ENCODE measurements at regions not wholly inside any gene's neighbourhood (a gene's known extent, or its start where the extent isn't known, plus 50 kb on each side); places are given as distances from the start of the nearest gene placed in this dataset.

- Histone ChIP-seq H3K9me3 (ENCODE audit: control insufficient read depth, insufficient read depth, low read length) (no peaks in the 10 kb centered on the region), H3K27me3 (ENCODE audit: control insufficient read depth, insufficient read depth, low read length) (no peaks in the 10 kb centered on the region), H3K36me3 (ENCODE audit: control insufficient read depth, insufficient read depth, low read length) (no peaks in the 10 kb centered on the region), H3K4me3 (ENCODE audit: low read depth, low read length) (no peak overlapping the region), H3K27ac (ENCODE audit: low read depth, low read length) (peak overlapping the region; percentile 3), H3K4me1 (ENCODE audit: control insufficient read depth, insufficient read depth, low read length) (peaks cover 27% of the 10 kb centered on the region), H3K9ac (ENCODE audit: low read depth, low read length) (no peak overlapping the region)
These were observed 101.9 kb downstream of the EVX1 start for GRCh38 chr7:27344471-27344870.

- H3K36me3 ChIP-seq (ENCODE audit: control insufficient read depth, insufficient read depth, low read length) = no peaks in the 10 kb centered on the region
- peaks cover 27% of the 10 kb centered on the region for H3K4me1 ChIP-seq (ENCODE audit: control insufficient read depth, insufficient read depth, low read length)
- H3K4me3 ChIP-seq (ENCODE audit: low read depth, low read length) = no peak overlapping the region
- no peak overlapping the region for H3K27ac ChIP-seq (ENCODE audit: low read depth, low read length)
- no peaks in the 10 kb centered on the region for H3K9me3 ChIP-seq (ENCODE audit: control insufficient read depth, insufficient read depth, low read length)
- no peak overlapping the region for H3K9ac ChIP-seq (ENCODE audit: low read depth, low read length)
- H3K27me3 ChIP-seq (ENCODE audit: control insufficient read depth, insufficient read depth, low read length) = no peaks in the 10 kb centered on the region
These were observed 102.7 kb downstream of the EVX1 start for GRCh38 chr7:27345164-27345887.

GRCh38 chr7:27345997-27346396, 103.4 kb downstream of the EVX1 start:
- Histone ChIP-seq H3K27me3 (ENCODE audit: control insufficient read depth, insufficient read depth, low read length) (no peaks in the 10 kb centered on the region), H3K9ac (ENCODE audit: low read depth, low read length) (no peak overlapping the region), H3K36me3 (ENCODE audit: control insufficient read depth, insufficient read depth, low read length) (no peaks in the 10 kb centered on the region)

GRCh38 chr7:27346531-27347275, 104.1 kb downstream of the EVX1 start:
- H3K9me3 ChIP-seq (ENCODE audit: control insufficient read depth, insufficient read depth, low read length) = no peaks in the 10 kb centered on the region
- no peaks in the 10 kb centered on the region for H3K36me3 ChIP-seq (ENCODE audit: control insufficient read depth, insufficient read depth, low read length)
- H3K4me3 ChIP-seq (ENCODE audit: low read depth, low read length) = no peak overlapping the region
- no peak overlapping the region for H3K27ac ChIP-seq (ENCODE audit: low read depth, low read length)
- H3K4me1 ChIP-seq (ENCODE audit: control insufficient read depth, insufficient read depth, low read length) = peaks cover 27% of the 10 kb centered on the region
- H3K9ac ChIP-seq (ENCODE audit: low read depth, low read length) = no peak overlapping the region
- no peaks in the 10 kb centered on the region for H3K27me3 ChIP-seq (ENCODE audit: control insufficient read depth, insufficient read depth, low read length)

More at GRCh38 chr7:27345997-27346396, 103.4 kb downstream of the EVX1 start:
- Histone ChIP-seq H3K27ac (ENCODE audit: low read depth, low read length) (no peak overlapping the region), H3K4me3 (ENCODE audit: low read depth, low read length) (no peak overlapping the region), H3K9me3 (ENCODE audit: control insufficient read depth, insufficient read depth, low read length) (no peaks in the 10 kb centered on the region), H3K4me1 (ENCODE audit: control insufficient read depth, insufficient read depth, low read length) (peaks cover 27% of the 10 kb centered on the region)

GRCh38 chr7:27347276-27347640, 104.7 kb downstream of the EVX1 start:
- no peak overlapping the region for H3K27ac ChIP-seq (ENCODE audit: low read depth, low read length)
- no peak overlapping the region for H3K4me3 ChIP-seq (ENCODE audit: low read depth, low read length)
- no peaks in the 10 kb centered on the region for H3K9me3 ChIP-seq (ENCODE audit: control insufficient read depth, insufficient read depth, low read length)
- H3K36me3 ChIP-seq (ENCODE audit: control insufficient read depth, insufficient read depth, low read length) = no peaks in the 10 kb centered on the region
- H3K27me3 ChIP-seq (ENCODE audit: control insufficient read depth, insufficient read depth, low read length) = no peaks in the 10 kb centered on the region
- peaks cover 27% of the 10 kb centered on the region for H3K4me1 ChIP-seq (ENCODE audit: control insufficient read depth, insufficient read depth, low read length)
- no peak overlapping the region for H3K9ac ChIP-seq (ENCODE audit: low read depth, low read length)

- H3K27me3 ChIP-seq (ENCODE audit: control insufficient read depth, insufficient read depth, low read length) = no peaks in the 10 kb centered on the region
- no peak overlapping the region for H3K4me3 ChIP-seq (ENCODE audit: low read depth, low read length)
- no peaks in the 10 kb centered on the region for H3K36me3 ChIP-seq (ENCODE audit: control insufficient read depth, insufficient read depth, low read length)
- H3K27ac ChIP-seq (ENCODE audit: low read depth, low read length) = no peak overlapping the region
- H3K9ac ChIP-seq (ENCODE audit: low read depth, low read length) = no peak overlapping the region
- H3K4me1 ChIP-seq (ENCODE audit: control insufficient read depth, insufficient read depth, low read length) = peaks cover 19% of the 10 kb centered on the region
- H3K9me3 ChIP-seq (ENCODE audit: control insufficient read depth, insufficient read depth, low read length) = no peaks in the 10 kb centered on the region
These were observed 107.0 kb downstream of the EVX1 start for GRCh38 chr7:27349621-27350020.

- Histone ChIP-seq H3K9me3 (ENCODE audit: control insufficient read depth, insufficient read depth, low read length) (no peaks in the 10 kb centered on the region), H3K4me1 (ENCODE audit: control insufficient read depth, insufficient read depth, low read length) (peaks cover 9% of the 10 kb centered on the region), H3K27ac (ENCODE audit: low read depth, low read length) (no peak overlapping the region), H3K4me3 (ENCODE audit: low read depth, low read length) (no peak overlapping the region), H3K27me3 (ENCODE audit: control insufficient read depth, insufficient read depth, low read length) (no peaks in the 10 kb centered on the region), H3K9ac (ENCODE audit: low read depth, low read length) (no peak overlapping the region), H3K36me3 (ENCODE audit: control insufficient read depth, insufficient read depth, low read length) (no peaks in the 10 kb centered on the region)
These were observed 108.5 kb downstream of the EVX1 start for GRCh38 chr7:27351137-27351536.

GRCh38 chr7:27351786-27352185, 109.2 kb downstream of the EVX1 start:
- Histone ChIP-seq H3K9ac (ENCODE audit: low read depth, low read length) (no peak overlapping the region), H3K27ac (ENCODE audit: low read depth, low read length) (no peak overlapping the region), H3K9me3 (ENCODE audit: control insufficient read depth, insufficient read depth, low read length) (no peaks in the 10 kb centered on the region), H3K27me3 (ENCODE audit: control insufficient read depth, insufficient read depth, low read length) (no peaks in the 10 kb centered on the region), H3K4me1 (ENCODE audit: control insufficient read depth, insufficient read depth, low read length) (peaks cover 5% of the 10 kb centered on the region), H3K36me3 (ENCODE audit: control insufficient read depth, insufficient read depth, low read length) (no peaks in the 10 kb centered on the region), H3K4me3 (ENCODE audit: low read depth, low read length) (no peak overlapping the region)

- Histone ChIP-seq H3K27ac (ENCODE audit: low read depth, low read length) (no peak overlapping the region), H3K36me3 (ENCODE audit: control insufficient read depth, insufficient read depth, low read length) (no peaks in the 10 kb centered on the region), H3K9ac (ENCODE audit: low read depth, low read length) (no peak overlapping the region)
These were observed 116.9 kb downstream of the EVX1 start for GRCh38 chr7:27359181-27360125.

GRCh38 chr7:27361522-27361921, 118.9 kb downstream of the EVX1 start:
- Histone ChIP-seq H3K27ac (ENCODE audit: low read depth, low read length) (no peak overlapping the region), H3K36me3 (ENCODE audit: control insufficient read depth, insufficient read depth, low read length) (no peaks in the 10 kb centered on the region), H3K27me3 (ENCODE audit: control insufficient read depth, insufficient read depth, low read length) (no peaks in the 10 kb centered on the region), H3K4me3 (ENCODE audit: low read depth, low read length) (no peak overlapping the region), H3K4me1 (ENCODE audit: control insufficient read depth, insufficient read depth, low read length) (no peaks in the 10 kb centered on the region), H3K9ac (ENCODE audit: low read depth, low read length) (no peak overlapping the region), H3K9me3 (ENCODE audit: control insufficient read depth, insufficient read depth, low read length) (no peaks in the 10 kb centered on the region)

More at GRCh38 chr7:27359181-27360125, 116.9 kb downstream of the EVX1 start:
- Histone ChIP-seq H3K27me3 (ENCODE audit: control insufficient read depth, insufficient read depth, low read length) (no peaks in the 10 kb centered on the region), H3K4me1 (ENCODE audit: control insufficient read depth, insufficient read depth, low read length) (no peaks in the 10 kb centered on the region), H3K9me3 (ENCODE audit: control insufficient read depth, insufficient read depth, low read length) (no peaks in the 10 kb centered on the region), H3K4me3 (ENCODE audit: low read depth, low read length) (no peak overlapping the region)
